ENCODE measurements at regions not wholly inside any gene's neighbourhood (a gene's known extent, or its start where the extent isn't known, plus 50 kb on each side); places are given as distances from the start of the nearest gene placed in this dataset.

DNA sequence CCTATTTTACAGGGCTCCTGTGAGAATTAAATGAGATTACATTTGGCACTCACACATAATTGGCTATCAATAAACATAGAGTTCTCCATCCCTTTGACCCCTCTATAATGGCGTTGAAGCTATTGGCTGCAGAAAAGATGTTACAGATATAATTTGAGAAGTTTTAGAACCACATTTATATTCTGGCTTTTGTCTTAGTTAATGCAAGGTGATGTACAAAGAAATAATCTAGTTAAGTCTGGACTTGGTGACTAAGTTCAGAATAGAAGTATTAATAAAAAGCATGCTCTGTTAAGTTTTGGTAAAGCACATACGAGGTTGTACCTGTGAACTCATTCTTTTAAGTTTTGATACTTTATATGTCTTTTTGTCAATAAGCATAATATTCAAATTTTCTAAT is 187.1 kb upstream of the HMGA2 start:
- TF ChIP-seq, protein P1, sequence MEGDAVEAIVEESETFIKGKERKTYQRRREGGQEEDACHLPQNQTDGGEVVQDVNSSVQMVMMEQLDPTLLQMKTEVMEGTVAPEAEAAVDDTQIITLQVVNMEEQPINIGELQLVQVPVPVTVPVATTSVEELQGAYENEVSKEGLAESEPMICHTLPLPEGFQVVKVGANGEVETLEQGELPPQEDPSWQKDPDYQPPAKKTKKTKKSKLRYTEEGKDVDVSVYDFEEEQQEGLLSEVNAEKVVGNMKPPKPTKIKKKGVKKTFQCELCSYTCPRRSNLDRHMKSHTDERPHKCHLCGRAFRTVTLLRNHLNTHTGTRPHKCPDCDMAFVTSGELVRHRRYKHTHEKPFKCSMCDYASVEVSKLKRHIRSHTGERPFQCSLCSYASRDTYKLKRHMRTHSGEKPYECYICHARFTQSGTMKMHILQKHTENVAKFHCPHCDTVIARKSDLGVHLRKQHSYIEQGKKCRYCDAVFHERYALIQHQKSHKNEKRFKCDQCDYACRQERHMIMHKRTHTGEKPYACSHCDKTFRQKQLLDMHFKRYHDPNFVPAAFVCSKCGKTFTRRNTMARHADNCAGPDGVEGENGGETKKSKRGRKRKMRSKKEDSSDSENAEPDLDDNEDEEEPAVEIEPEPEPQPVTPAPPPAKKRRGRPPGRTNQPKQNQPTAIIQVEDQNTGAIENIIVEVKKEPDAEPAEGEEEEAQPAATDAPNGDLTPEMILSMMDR (IDR thresholded peaks at IDR 0.05) = no peak
- no peak for TF ChIP-seq EP300 (IDR thresholded peaks at IDR 0.05)
